ENCODE measurements at regions not wholly inside any gene's neighbourhood (a gene's known extent, or its start where the extent isn't known, plus 50 kb on each side); places are given as distances from the start of the nearest gene placed in this dataset.

GRCh38 chr20:6715401-6715941, 52.0 kb upstream of the BMP2 start:
- Histone ChIP-seq H3K4me3 (no peak overlapping the region), H3K4me1 (peaks cover 0 to 9% (median 0%) of the 10 kb centered on the region in 4 donors), H3K27me3 (no peaks in the 10 kb centered on the region), H3K9me3 (no peaks in the 10 kb centered on the region), H3K36me3 (no peaks in the 10 kb centered on the region), H3K27ac (no peak overlapping the region)
- WGBS, 2 donors = 51 to 56% methylated on average over 7 of the region's 7 CpGs
- TF ChIP-seq POLR2A (IDR thresholded peaks at IDR 0.05) (no peak), EP300 (IDR thresholded peaks at IDR 0.05) (no peak)
- TF ChIP-seq, protein P1, sequence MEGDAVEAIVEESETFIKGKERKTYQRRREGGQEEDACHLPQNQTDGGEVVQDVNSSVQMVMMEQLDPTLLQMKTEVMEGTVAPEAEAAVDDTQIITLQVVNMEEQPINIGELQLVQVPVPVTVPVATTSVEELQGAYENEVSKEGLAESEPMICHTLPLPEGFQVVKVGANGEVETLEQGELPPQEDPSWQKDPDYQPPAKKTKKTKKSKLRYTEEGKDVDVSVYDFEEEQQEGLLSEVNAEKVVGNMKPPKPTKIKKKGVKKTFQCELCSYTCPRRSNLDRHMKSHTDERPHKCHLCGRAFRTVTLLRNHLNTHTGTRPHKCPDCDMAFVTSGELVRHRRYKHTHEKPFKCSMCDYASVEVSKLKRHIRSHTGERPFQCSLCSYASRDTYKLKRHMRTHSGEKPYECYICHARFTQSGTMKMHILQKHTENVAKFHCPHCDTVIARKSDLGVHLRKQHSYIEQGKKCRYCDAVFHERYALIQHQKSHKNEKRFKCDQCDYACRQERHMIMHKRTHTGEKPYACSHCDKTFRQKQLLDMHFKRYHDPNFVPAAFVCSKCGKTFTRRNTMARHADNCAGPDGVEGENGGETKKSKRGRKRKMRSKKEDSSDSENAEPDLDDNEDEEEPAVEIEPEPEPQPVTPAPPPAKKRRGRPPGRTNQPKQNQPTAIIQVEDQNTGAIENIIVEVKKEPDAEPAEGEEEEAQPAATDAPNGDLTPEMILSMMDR (IDR thresholded peaks at IDR 0.05) = no peak
- DNase-seq (ENCODE audit: low spot score in 2 of 2) = no peak

- 86 to 91% methylated on average over 5 of the region's 5 CpGs for WGBS, 2 donors
- H3K4me1 ChIP-seq = peaks cover 0 to 9% (median 0%) of the 10 kb centered on the region in 4 donors
- no peak for DNase-seq (ENCODE audit: low spot score in 2 of 2)
- no peaks in the 10 kb centered on the region for H3K9me3 ChIP-seq
- H3K27ac ChIP-seq = no peak overlapping the region
- TF ChIP-seq, protein P1 (IDR thresholded peaks at IDR 0.05) = no peak
- TF ChIP-seq EP300 (IDR thresholded peaks at IDR 0.05) = no peak
- no peak for TF ChIP-seq POLR2A (IDR thresholded peaks at IDR 0.05)
- no peaks in the 10 kb centered on the region for H3K27me3 ChIP-seq
- H3K4me3 ChIP-seq = no peak overlapping the region
- no peaks in the 10 kb centered on the region for H3K36me3 ChIP-seq
Observed at GRCh38 chr20:6714279-6714711, 53.2 kb upstream of the BMP2 start.

DNA sequence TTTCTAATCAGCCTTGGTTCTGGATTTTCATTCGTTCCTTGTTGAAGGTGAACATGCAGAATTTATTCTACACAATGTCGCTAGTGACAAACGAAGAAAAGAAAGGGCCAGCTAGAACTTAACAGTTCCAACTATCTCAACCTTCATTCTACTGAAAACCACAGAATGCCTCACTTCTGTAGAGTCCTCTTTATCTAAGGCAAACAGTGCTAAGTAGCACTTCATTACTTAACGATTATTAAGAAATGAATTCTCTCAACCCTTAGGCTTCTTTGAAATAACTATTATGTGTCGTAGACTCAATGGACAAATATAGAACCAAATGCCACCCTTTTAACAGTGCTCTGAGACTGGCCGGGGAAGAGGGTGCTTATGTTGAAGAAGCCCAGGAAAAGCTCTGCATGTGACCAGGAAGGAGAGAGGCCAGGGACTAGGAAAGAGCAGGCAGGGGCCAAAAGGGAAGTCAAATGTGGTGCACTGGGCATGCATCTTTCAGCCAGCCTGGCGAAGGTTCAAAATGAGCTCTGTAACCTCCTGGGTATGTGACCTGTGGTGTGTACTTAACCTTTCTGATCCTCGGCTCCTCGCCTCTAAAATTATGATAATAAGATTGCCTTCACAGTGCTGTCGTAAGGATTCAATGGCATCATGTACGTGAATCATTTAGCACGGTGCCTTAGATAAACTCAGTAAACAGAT, 55.4 kb upstream of the BMP2 start:
- Histone ChIP-seq H3K27ac (no peak overlapping the region), H3K9me3 (no peaks in the 10 kb centered on the region), H3K4me3 (no peak overlapping the region), H3K27me3 (no peaks in the 10 kb centered on the region), H3K36me3 (no peaks in the 10 kb centered on the region), H3K4me1 (peaks cover 0 to 21% (median 0%) of the 10 kb centered on the region in 4 donors)
- WGBS, 2 donors = 73 to 81% methylated on average over 12 of the region's 12 CpGs
- DNase-seq (ENCODE audit: low spot score in 2 of 2) = no peak
- TF ChIP-seq, protein P1 (IDR thresholded peaks at IDR 0.05) = no peak
- TF ChIP-seq POLR2A (IDR thresholded peaks at IDR 0.05) (no peak), EP300 (IDR thresholded peaks at IDR 0.05) (no peak)

DNA sequence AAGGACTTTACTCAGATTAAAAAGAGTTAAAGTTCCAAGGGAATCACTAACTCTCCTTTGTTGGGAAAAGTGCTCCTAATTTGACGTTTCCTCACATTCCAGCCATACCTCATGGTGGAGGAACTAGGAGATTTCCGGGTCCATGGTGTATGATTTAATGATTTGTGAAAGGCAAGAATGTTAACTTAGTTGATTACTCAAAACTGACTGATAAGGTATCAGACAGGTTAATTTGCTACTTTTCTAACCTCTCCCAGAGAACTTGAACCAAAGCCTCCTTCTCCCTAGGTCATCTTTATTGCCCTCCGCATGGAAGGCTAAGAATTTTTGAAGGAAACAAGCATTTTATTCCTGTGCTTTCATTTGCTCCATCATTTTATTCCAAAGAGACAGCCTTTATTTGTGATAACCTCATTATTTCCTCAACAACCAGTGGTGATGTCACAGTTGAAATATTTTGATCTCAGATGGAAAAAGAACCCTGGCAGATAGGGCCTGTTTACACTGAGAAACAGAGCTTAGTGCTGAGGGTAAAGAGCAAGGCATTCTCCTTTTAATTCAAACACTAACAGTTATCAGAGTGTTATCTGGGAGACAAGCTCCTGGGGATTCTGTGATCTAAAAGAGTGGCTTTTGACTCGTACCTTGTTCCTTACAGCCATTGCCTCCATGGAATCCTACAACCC, 57.4 kb upstream of the BMP2 start:
- no peak for DNase-seq (ENCODE audit: low spot score in 2 of 2)
- Histone ChIP-seq H3K36me3 (no peaks in the 10 kb centered on the region), H3K27ac (peak overlapping the region in 2 of 4 donors; percentile 29 to 53), H3K27me3 (no peaks in the 10 kb centered on the region), H3K4me1 (peaks cover 0 to 12% (median under 1%) of the 10 kb centered on the region in 4 donors), H3K9me3 (no peaks in the 10 kb centered on the region), H3K4me3 (no peak overlapping the region)
- whole genome bisulfite sequencing, 2 donors = 61 to 67% methylated on average over 4 of the region's 4 CpGs
- TF ChIP-seq EP300 (IDR thresholded peaks at IDR 0.05) = no peak
- TF ChIP-seq, protein P1 (IDR thresholded peaks at IDR 0.05) = no peak
- no peak for TF ChIP-seq POLR2A (IDR thresholded peaks at IDR 0.05)

- Histone ChIP-seq H3K4me3 (no peak overlapping the region), H3K27ac (peak overlapping the region; percentile 30 to 65 (median 50)), H3K9me3 (no peaks in the 10 kb centered on the region), H3K27me3 (no peaks in the 10 kb centered on the region), H3K36me3 (no peaks in the 10 kb centered on the region), H3K4me1 (peaks cover 0 to 23% (median 10%) of the 10 kb centered on the region in 4 donors)
- TF ChIP-seq POLR2A (IDR thresholded peaks at IDR 0.05) (no peak), EP300 (IDR thresholded peaks at IDR 0.05) (peak; percentile 26 to 47)
- TF ChIP-seq, protein P1 (IDR thresholded peaks at IDR 0.05) = no peak
- WGBS, 2 donors = 0% methylated on average over 1 of the region's 1 CpG
- DNase-seq (ENCODE audit: low spot score in 2 of 2) = peak; percentile 34 to 50
Observed at GRCh38 chr20:6708010-6708409, 59.5 kb upstream of the BMP2 start.
